HG02970 (cell line): ENCODE measurements at regions not wholly inside any gene's neighbourhood (a gene's known extent, or its start where the extent isn't known, plus 50 kb on each side); places are given as distances from the start of the nearest gene placed in this dataset.

ENCODE experiments used
- ATAC-seq: cut with Tn5 transposase; IDR thresholded peaks from one replicate; pipeline ENCODE4 v1.9.1; 2021; ENCODE audit warnings: mild to moderate bottlenecking, moderate library complexity, moderate number of reproducible peaks; ENCODE audit not compliant: unreplicated experiment, low FRiP score

DNA sequence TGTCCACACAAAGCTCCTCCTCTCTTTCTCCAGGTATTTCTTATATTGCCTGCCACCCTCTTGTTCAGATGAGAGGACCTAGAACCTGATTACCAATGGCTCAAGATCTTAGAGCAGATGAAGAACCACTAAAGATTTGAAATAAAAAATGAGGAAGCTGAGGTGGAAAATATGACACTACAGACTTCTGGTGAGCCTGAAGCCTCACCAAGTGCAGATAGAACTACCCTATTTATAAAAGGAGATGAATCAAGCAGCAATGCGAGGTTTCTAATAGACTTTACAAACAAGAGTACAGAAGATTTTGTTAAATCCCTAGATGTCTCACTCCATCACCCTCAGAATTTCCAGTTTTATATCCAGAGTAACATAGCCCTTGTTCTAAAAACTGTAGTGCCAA lies 345.8 kb downstream of the TBC1D4 start:
- no peak for ATAC-seq

DNA sequence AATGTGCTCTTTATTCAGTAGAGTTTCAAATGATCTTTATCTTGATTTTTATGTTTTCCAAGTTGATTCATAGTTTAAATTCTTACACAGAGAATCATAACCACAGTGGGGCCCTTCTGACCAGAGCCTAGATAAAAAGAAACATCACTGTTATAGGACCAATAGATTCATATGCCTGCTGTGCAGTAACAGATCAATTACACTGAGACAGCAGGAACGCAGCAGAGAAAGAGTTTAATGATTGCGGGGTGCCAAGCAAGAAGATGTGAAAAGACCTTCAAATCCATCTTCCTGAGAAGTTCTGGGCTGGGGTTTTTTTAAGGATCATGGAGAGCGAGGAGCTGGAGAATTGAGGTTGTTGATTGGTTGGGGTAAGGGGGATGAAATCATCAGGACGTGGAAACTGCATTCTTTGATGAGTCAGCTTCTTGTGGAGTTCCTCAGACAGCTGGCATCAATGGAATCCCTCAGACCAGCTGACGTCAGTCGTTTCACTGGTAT lies 346.6 kb downstream of the TBC1D4 start:
- ATAC-seq, result no peak

GRCh38 chr13:75132701-75133695 lies 349.0 kb downstream of the TBC1D4 start:
- no peak for ATAC-seq

DNA sequence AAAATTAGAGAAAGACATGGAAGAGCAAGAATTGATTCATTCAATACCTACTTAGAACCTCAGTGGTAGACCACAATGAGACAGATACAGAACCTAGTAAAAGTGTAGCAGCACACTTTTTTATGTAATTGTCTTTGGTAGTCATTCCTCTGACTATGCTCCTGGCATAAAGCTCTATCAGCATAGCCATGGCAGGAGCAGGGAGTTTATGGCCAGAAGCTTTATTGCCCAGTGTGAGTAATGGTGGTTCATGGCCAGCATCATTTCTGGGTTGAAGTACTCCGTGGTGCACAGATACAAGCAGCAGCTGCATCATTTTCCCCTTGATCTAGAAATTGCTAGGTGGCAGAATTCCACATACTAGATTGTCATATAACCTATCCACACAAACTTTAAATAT lies 352.6 kb downstream of the TBC1D4 start:
- ATAC-seq, result no peak

GRCh38 chr13:75124415-75124814 lies 357.6 kb downstream of the TBC1D4 start:
- ATAC-seq, result no peak

DNA sequence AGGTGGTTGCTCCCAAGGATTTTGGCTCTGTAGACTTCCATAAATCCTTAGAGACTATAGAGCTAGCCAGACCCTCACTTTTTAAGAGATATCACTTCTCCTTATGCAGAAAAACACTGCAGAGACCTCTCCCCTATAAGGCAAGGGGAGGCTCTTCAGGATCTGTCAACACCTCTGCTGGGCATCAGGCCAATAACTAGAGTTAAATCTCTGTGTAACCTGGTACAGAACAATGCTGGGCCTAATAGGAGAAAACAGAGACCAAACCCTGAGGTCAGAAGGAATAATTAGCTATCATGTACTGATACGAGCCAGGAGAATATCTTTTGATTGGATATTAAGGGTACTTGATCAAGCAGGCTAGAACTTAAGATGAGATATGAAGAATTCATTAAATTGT lies 358.5 kb downstream of the TBC1D4 start:
- ATAC-seq, result no peak

DNA sequence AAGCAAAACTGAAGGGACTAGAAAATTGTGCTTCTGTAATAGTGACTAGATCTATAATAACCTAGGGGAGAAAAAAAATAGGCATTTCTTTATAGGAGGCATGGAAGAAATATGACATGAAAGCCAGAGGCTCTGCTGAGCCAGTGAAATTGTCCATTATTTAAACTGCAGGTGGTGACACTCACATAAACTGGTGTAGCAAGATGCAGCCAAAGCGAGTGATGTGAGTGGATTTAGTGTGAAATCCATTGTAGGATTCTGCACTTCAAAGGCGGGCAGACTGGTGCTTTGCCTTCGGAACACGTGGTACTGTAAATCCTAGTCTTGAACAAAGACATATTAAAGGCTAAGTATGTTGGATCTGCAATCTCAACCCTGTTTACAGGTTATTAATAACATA lies 361.9 kb downstream of the TBC1D4 start:
- no peak for ATAC-seq

DNA sequence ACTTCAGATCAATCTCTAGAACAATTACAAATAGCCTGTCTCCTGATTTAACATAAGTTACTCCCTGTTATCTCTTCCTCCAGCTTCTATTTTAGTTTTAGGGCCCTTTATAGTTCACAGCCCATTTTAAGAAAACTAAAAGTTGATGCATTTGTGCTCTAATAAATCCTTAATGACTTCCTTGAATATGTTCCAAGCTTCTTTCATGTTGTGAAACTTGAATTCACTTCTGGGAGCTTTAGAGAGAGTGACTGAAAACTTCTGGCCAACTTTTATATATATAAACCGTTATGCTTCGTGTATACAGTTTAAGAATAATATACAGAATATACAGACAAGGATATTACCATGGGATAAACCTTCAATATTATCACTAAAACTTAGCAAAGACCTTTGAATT lies 366.8 kb downstream of the TBC1D4 start:
- ATAC-seq, result no peak

- no peak for ATAC-seq
Measured at GRCh38 chr13:75103976-75104375, 378.0 kb downstream of the TBC1D4 start.

GRCh38 chr13:75102001-75102716 lies 379.8 kb downstream of the TBC1D4 start:
- no peak for ATAC-seq

GRCh38 chr13:75101348-75101747 lies 380.6 kb downstream of the TBC1D4 start:
- ATAC-seq, result no peak

- ATAC-seq, result no peak
Measured at GRCh38 chr13:75092143-75092542, 389.8 kb downstream of the TBC1D4 start.

GRCh38 chr13:75091718-75092117 lies 390.3 kb downstream of the TBC1D4 start:
- no peak for ATAC-seq

GRCh38 chr13:75090872-75091615 lies 390.9 kb downstream of the TBC1D4 start:
- ATAC-seq, result no peak

- ATAC-seq, result no peak
Measured at GRCh38 chr13:75088915-75089314, 393.1 kb downstream of the TBC1D4 start.

DNA sequence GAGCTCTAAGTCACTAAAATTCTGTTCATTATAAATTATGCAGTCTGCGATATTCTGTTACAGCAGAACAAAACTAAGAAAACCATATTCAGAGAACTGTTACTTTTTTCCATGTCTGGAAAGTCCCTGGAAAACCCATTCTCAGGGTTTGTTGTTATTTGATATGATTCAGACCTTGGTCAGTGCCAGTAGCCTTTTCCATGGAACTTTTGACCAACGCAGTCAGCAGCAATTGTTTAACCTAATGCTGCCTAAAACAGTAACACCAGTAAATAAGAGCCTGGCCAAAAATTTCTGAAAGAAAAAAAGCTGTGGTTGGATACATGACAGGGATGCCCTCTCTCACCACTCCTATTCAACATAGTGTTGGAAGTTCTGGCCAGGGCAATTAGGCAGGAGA lies 402.7 kb downstream of the TBC1D4 start:
- ATAC-seq, result no peak

- ATAC-seq, result no peak
Measured at GRCh38 chr13:75076476-75076875, 405.5 kb downstream of the TBC1D4 start.

DNA sequence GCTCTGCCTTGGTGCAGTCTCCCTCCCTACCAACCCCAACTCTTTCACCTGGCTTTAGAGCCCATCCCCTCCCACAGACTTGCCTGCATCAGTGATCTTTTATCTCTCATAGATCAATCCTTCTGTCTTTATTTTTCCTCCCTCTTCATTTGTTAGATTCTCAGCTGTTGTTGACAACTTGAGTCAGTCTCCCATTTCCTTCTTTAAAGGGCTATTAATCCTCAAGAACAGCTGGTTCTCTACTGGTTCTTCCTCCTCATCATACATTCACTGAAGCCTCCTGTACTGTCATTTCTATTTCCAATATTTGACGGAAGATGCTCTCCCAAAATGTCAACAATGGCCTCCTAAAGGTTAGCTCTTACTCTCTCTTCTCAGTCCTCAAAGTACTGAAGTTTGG lies 408.2 kb downstream of the TBC1D4 start:
- no peak for ATAC-seq

- no peak for ATAC-seq
Measured at GRCh38 chr13:75072891-75073290, 409.1 kb downstream of the TBC1D4 start.

- ATAC-seq, result no peak
Measured at GRCh38 chr13:75072368-75072767, 409.6 kb downstream of the TBC1D4 start.

- ATAC-seq, result no peak
Measured at GRCh38 chr13:75071796-75072195, 410.2 kb downstream of the TBC1D4 start.
